HL-60 (cell line): ENCODE measurements at regions not wholly inside any gene's neighbourhood (a gene's known extent, or its start where the extent isn't known, plus 50 kb on each side); places are given as distances from the start of the nearest gene placed in this dataset.
A peak's percentile ranks its signal among the peaks of the same experiment; 100 is the strongest.

Experiments
- DNase-seq, 2 experiments: peaks; one replicate each; pipeline ENCODE4 v3.0.0-alpha.2; 2010 to 2020; ENCODE audit warnings: low read depth in 1 of 2, low spot score in 1 of 2
- H3K27ac ChIP-seq: fragments of 250-450 bp; sonication (Bioruptor Pico); replicated peaks from 2 replicates; pipeline ENCODE4 v1.5.1; 2020; ENCODE audit warnings: mild to moderate bottlenecking, moderate library complexity
- H3K27me3 ChIP-seq: fragments of 250-450 bp; sonication (Bioruptor Pico); 2 replicates; pipeline ENCODE4 v1.5.1; 2021; ENCODE audit warnings: mild to moderate bottlenecking, moderate library complexity; ENCODE audit not compliant: insufficient read depth, poor library complexity, severe bottlenecking
- H3K4me3 ChIP-seq: replicated peaks from 2 replicates; pipeline ENCODE4 v1.5.1; 2011; ENCODE audit warnings: mild to moderate bottlenecking, control low read depth, low read length; ENCODE audit not compliant: insufficient read depth
- GABPA ChIP-seq: IDR thresholded peaks from 2 replicates; pipeline ENCODE4 v1.6.1; 2012; ENCODE audit warnings: low read depth
- POLR2AphosphoS5 ChIP-seq: IDR thresholded peaks from 2 replicates; pipeline ENCODE4 v1.6.1; 2012; ENCODE audit warnings: low read depth
- SPI1 ChIP-seq: IDR thresholded peaks from 2 replicates; pipeline ENCODE4 v1.6.1; 2012; ENCODE audit warnings: low read depth, mild to moderate bottlenecking, borderline replicate concordance
- TF ChIP-seq, protein P1 (sequence below): IDR thresholded peaks from one replicate; pipeline ENCODE4 v1.5.1; 2011; ENCODE audit warnings: low read length, control low read depth, inconsistent platforms; ENCODE audit not compliant: insufficient read depth
- TF ChIP-seq, protein P2 (sequence below): IDR thresholded peaks from 2 replicates; pipeline ENCODE4 v1.6.1; 2012; ENCODE audit warnings: low read depth; ENCODE audit not compliant: insufficient replicate concordance

DNA sequence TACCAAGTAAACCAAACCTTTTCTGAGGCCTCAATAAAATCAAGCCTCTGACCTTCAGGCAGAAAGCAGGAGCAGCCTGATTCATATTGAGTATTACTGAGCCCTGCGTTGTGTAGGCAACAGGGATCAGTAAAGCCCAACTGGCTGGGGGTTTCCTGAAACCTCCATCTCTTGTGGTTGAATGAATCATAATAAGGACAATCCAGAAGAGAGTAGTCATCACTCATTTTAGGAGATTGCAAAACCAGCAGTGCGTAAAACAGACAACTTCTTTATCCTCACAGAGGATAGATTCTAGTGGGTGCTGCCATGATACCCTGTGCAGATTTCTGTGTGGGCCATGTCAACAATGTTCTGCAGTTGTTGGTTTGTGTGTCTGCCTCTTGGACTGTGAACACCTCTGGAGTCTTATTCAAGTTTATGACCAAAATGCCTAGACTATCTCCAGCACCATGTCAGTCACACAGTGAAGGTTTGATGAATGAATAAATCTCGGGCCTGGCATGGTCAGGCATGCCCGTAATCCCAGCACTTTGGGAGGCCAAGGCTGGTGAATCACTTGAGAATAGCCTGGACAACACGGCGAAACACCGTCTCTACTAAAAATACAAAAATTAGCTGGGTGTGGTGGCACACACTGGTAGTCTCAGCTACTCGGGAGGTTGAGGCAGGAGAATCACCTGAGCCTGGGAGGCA is 51.8 kb upstream of the RAB27B start:
- no peak overlapping the region for H3K27ac ChIP-seq

DNA sequence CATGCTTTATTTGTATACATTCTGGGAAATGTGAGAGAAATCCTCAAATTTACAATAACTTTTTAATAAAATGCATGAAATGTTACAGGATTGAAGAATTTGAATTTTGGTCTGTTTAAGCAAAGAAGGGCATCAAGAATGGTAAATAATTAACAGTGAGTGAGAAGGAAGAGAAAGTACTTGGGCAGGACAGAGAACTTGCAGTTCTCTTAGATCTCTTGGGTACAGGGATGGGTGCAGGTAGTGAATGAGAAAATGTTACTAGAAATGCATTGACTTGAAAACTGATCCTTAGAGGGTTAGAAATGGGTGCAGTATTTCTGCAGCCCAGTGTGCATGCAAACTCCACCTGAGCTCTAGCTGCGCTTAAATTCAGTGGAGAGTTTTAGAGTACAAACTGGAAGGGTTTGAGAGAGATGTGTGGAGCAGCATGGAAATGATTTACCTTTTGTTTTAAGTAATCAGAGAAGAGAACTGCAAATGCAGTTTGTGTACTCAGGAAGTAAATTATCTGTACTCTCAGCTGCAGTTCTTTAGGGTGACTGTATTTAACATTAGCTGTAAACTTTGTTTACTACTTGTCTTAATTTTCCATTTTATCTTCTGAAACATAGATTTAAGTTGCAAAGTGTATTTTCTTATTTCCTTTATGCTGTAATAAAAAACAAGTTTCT is 51.0 kb upstream of the RAB27B start:
- no peak for DNase-seq
- no peak overlapping the region for H3K27ac ChIP-seq
- H3K4me3 ChIP-seq = no peak overlapping the region
- no peaks in the 10 kb centered on the region for H3K27me3 ChIP-seq
- TF ChIP-seq, protein P1, sequence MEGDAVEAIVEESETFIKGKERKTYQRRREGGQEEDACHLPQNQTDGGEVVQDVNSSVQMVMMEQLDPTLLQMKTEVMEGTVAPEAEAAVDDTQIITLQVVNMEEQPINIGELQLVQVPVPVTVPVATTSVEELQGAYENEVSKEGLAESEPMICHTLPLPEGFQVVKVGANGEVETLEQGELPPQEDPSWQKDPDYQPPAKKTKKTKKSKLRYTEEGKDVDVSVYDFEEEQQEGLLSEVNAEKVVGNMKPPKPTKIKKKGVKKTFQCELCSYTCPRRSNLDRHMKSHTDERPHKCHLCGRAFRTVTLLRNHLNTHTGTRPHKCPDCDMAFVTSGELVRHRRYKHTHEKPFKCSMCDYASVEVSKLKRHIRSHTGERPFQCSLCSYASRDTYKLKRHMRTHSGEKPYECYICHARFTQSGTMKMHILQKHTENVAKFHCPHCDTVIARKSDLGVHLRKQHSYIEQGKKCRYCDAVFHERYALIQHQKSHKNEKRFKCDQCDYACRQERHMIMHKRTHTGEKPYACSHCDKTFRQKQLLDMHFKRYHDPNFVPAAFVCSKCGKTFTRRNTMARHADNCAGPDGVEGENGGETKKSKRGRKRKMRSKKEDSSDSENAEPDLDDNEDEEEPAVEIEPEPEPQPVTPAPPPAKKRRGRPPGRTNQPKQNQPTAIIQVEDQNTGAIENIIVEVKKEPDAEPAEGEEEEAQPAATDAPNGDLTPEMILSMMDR = no peak
- TF ChIP-seq POLR2AphosphoS5 = no peak
- TF ChIP-seq, protein P2, sequence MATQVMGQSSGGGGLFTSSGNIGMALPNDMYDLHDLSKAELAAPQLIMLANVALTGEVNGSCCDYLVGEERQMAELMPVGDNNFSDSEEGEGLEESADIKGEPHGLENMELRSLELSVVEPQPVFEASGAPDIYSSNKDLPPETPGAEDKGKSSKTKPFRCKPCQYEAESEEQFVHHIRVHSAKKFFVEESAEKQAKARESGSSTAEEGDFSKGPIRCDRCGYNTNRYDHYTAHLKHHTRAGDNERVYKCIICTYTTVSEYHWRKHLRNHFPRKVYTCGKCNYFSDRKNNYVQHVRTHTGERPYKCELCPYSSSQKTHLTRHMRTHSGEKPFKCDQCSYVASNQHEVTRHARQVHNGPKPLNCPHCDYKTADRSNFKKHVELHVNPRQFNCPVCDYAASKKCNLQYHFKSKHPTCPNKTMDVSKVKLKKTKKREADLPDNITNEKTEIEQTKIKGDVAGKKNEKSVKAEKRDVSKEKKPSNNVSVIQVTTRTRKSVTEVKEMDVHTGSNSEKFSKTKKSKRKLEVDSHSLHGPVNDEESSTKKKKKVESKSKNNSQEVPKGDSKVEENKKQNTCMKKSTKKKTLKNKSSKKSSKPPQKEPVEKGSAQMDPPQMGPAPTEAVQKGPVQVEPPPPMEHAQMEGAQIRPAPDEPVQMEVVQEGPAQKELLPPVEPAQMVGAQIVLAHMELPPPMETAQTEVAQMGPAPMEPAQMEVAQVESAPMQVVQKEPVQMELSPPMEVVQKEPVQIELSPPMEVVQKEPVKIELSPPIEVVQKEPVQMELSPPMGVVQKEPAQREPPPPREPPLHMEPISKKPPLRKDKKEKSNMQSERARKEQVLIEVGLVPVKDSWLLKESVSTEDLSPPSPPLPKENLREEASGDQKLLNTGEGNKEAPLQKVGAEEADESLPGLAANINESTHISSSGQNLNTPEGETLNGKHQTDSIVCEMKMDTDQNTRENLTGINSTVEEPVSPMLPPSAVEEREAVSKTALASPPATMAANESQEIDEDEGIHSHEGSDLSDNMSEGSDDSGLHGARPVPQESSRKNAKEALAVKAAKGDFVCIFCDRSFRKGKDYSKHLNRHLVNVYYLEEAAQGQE = no peak
- TF ChIP-seq GABPA = no peak
- no peak for TF ChIP-seq SPI1

More for the DNA sequence above, 51.8 kb upstream of the RAB27B start:
- H3K4me3 ChIP-seq = no peak overlapping the region
- H3K27me3 ChIP-seq = no peaks in the 10 kb centered on the region
- peak in 1 of 2 experiments; percentile 1 for DNase-seq
- TF ChIP-seq, protein P2 = no peak

DNA sequence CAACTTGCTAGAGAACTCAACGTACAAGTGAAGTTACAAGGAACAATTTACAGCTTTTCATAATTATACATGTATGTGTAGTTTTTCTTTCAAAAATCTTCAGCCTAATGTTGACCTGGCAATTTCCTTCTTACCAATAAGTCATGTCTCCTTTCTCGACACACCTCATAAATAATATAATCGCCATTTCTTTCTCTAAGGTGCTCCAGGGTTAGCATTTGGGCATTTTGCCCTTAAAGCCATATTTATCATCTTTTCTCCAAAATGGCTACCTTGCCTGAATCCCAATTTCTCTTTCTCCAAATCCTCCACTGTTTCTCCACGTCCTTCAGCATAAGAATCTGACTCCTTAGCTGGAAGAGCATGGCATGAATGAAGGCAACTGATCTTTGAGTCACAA is 50.3 kb upstream of the RAB27B start:
- TF ChIP-seq POLR2AphosphoS5 = no peak
- TF ChIP-seq, protein P2 = no peak
- TF ChIP-seq SPI1 = no peak
- TF ChIP-seq, protein P1 = no peak
- no peak for TF ChIP-seq GABPA
- H3K27ac ChIP-seq = no peak overlapping the region
- DNase-seq = no peak
- no peaks in the 10 kb centered on the region for H3K27me3 ChIP-seq
- H3K4me3 ChIP-seq = no peak overlapping the region
